Trophoblast cell (in vitro differentiated cells and primary cell): ENCODE measurements at regions not wholly inside any gene's neighbourhood (a gene's known extent, or its start where the extent isn't known, plus 50 kb on each side); places are given as distances from the start of the nearest gene placed in this dataset.

Experiments used
- DNase-seq, 2 donors: peaks; one replicate each; pipeline ENCODE4 v3.0.0-alpha.2; 2016
- H2AFZ ChIP-seq: 2 replicates; pipeline ENCODE4 v1.6.1; 2013; ENCODE audit warnings: low read length, moderate library complexity, mild to moderate bottlenecking; ENCODE audit not compliant: insufficient read depth, poor library complexity
- H2AK5ac ChIP-seq: 2 replicates; pipeline ENCODE4 v1.6.1; 2013; ENCODE audit warnings: mild to moderate bottlenecking, low read length
- H2BK120ac ChIP-seq: 2 replicates; pipeline ENCODE4 v1.6.1; 2013; ENCODE audit warnings: low read length, mild to moderate bottlenecking, moderate library complexity; ENCODE audit not compliant: insufficient read depth, poor library complexity
- H2BK12ac ChIP-seq: 2 replicates; pipeline ENCODE4 v1.6.1; 2013; ENCODE audit warnings: mild to moderate bottlenecking, low read length, moderate library complexity
- H2BK5ac ChIP-seq: 2 replicates; pipeline ENCODE4 v1.6.1; 2013; ENCODE audit warnings: low read length, low read depth, moderate library complexity, mild to moderate bottlenecking; ENCODE audit not compliant: poor library complexity
- H3K14ac ChIP-seq: 2 replicates; pipeline ENCODE4 v1.6.1; 2013; ENCODE audit warnings: mild to moderate bottlenecking, low read length
- H3K18ac ChIP-seq: 2 replicates; pipeline ENCODE4 v1.6.1; 2013; ENCODE audit warnings: mild to moderate bottlenecking, low read length
- H3K23ac ChIP-seq: 2 replicates; pipeline ENCODE4 v1.6.1; 2013; ENCODE audit warnings: low read length
- H3K27ac ChIP-seq: 2 replicates; pipeline ENCODE4 v1.5.1; 2013; ENCODE audit warnings: low read depth, mild to moderate bottlenecking, inconsistent platforms, low read length, moderate library complexity
- H3K27me3 ChIP-seq: 2 replicates; pipeline ENCODE4 v1.6.1; 2013; ENCODE audit warnings: inconsistent platforms, mild to moderate bottlenecking, low read length, moderate library complexity; ENCODE audit not compliant: insufficient read depth
- H3K36me3 ChIP-seq, 2 experiments: 1 replicate in 1 of 2; 2 replicates in 1 of 2; pipeline ENCODE4 v1.6.1; 2013; ENCODE audit warnings: low read length in 2 of 2, mild to moderate bottlenecking in 2 of 2, moderate library complexity in 1 of 2; ENCODE audit not compliant: insufficient read depth in 2 of 2, control insufficient read depth in 1 of 2
- H3K4ac ChIP-seq: 2 replicates; pipeline ENCODE4 v1.6.1; 2013; ENCODE audit warnings: low read depth, mild to moderate bottlenecking, low read length, moderate library complexity
- H3K4me1 ChIP-seq, 2 experiments: 1 replicate in 1 of 2; 2 replicates in 1 of 2; pipeline ENCODE4 v1.6.1; 2013; ENCODE audit warnings: low read length in 2 of 2, mild to moderate bottlenecking in 2 of 2, moderate library complexity in 1 of 2; ENCODE audit not compliant: insufficient read depth in 2 of 2, control insufficient read depth in 1 of 2
- H3K4me2 ChIP-seq: 2 replicates; pipeline ENCODE4 v1.6.1; 2013; ENCODE audit warnings: inconsistent platforms, mild to moderate bottlenecking, low read length, moderate library complexity
- H3K4me3 ChIP-seq: 2 replicates; pipeline ENCODE4 v1.5.1; 2013; ENCODE audit warnings: mild to moderate bottlenecking, low read depth, low read length, inconsistent platforms
- H3K79me1 ChIP-seq: one replicate; pipeline ENCODE4 v1.6.1; 2013; ENCODE audit warnings: low read length
- H3K79me2 ChIP-seq: 2 replicates; pipeline ENCODE4 v1.6.1; 2013; ENCODE audit warnings: low read length, mild to moderate bottlenecking; ENCODE audit not compliant: control insufficient read depth, insufficient read depth, poor library complexity
- H3K9ac ChIP-seq: 2 replicates; pipeline ENCODE4 v1.6.1; 2013; ENCODE audit warnings: mild to moderate bottlenecking, low read length
- H3K9me3 ChIP-seq: 2 replicates; pipeline ENCODE4 v1.6.1; 2013; ENCODE audit warnings: low read depth, mild to moderate bottlenecking, control low read depth, inconsistent platforms, low read length; ENCODE audit not compliant: insufficient read depth
- H4K12ac ChIP-seq: 2 replicates; pipeline ENCODE4 v1.6.1; 2013; ENCODE audit warnings: low read depth, mild to moderate bottlenecking, low read length, moderate library complexity
- H4K8ac ChIP-seq: 2 replicates; pipeline ENCODE4 v1.6.1; 2013; ENCODE audit warnings: low read depth, mild to moderate bottlenecking, low read length, moderate library complexity
- H4K91ac ChIP-seq: one replicate; pipeline ENCODE4 v1.6.1; 2013; ENCODE audit warnings: low read depth, mild to moderate bottlenecking, low read length, moderate library complexity
- WGBS: extraction: QIAGEN DNeasy Blood & Tissue Kit; methylation state at CpG from one replicate; pipeline ENCODE4 v1.1.7; 2013; ENCODE audit warnings: missing lambda C conversion rate; ENCODE audit not compliant: insufficient read length, insufficient coverage; ENCODE audit errors: extremely low coverage; 5-methylcytosine and 5-hydroxymethylcytosine counted together

GRCh38 chr18:4789506-4789905, 334.4 kb upstream of the DLGAP1 start:
- Histone ChIP-seq H2BK120ac (no peak overlapping the region), H3K4me2 (no peak overlapping the region), H2AK5ac (no peak overlapping the region), H3K14ac (no peak overlapping the region), H3K9me3 (peaks cover 2% of the 10 kb centered on the region), H3K27me3 (no peaks in the 10 kb centered on the region), H3K27ac (no peak overlapping the region), H3K4me1 (peaks cover 0 to 2% of the 10 kb centered on the region in 2 experiments), H2BK5ac (no peak overlapping the region), H4K8ac (no peak overlapping the region), H4K12ac (no peak overlapping the region), H3K9ac (no peak overlapping the region), H3K4me3 (no peak overlapping the region), H4K91ac (no peak overlapping the region), H2AFZ (no peak overlapping the region), H3K4ac (no peak overlapping the region), H3K36me3 (no peaks in the 10 kb centered on the region), H2BK12ac (no peak overlapping the region), H3K18ac (no peak overlapping the region), H3K79me1 (no peaks in the 10 kb centered on the region), H3K23ac (no peak overlapping the region), H3K79me2 (no peaks in the 10 kb centered on the region)
- no peak for DNase-seq
- no CpG with 5 or more reads among the region's 1 CpG for WGBS

- Histone ChIP-seq H3K4me2 (no peak overlapping the region), H3K79me1 (no peaks in the 10 kb centered on the region), H3K4me1 (no peaks in the 10 kb centered on the region), H3K27ac (no peak overlapping the region), H3K23ac (no peak overlapping the region), H2BK12ac (no peak overlapping the region), H4K12ac (no peak overlapping the region), H3K79me2 (no peaks in the 10 kb centered on the region), H2BK5ac (no peak overlapping the region), H3K27me3 (no peaks in the 10 kb centered on the region), H4K91ac (no peak overlapping the region), H3K14ac (no peak overlapping the region), H3K9me3 (peaks cover 8% of the 10 kb centered on the region), H3K4ac (no peak overlapping the region), H2AFZ (no peak overlapping the region), H4K8ac (no peak overlapping the region), H3K18ac (no peak overlapping the region), H2AK5ac (no peak overlapping the region), H2BK120ac (no peak overlapping the region), H3K36me3 (no peaks in the 10 kb centered on the region), H3K4me3 (no peak overlapping the region), H3K9ac (no peak overlapping the region)
- no peak for DNase-seq
- WGBS: no CpG with 5 or more reads among the region's 1 CpG
These were observed 326.8 kb upstream of the DLGAP1 start for GRCh38 chr18:4781873-4782272.

- Histone ChIP-seq H2BK120ac (no peak overlapping the region), H3K4me2 (no peak overlapping the region), H2AFZ (no peak overlapping the region), H4K8ac (no peak overlapping the region), H2BK5ac (no peak overlapping the region), H3K27ac (no peak overlapping the region), H3K9ac (no peak overlapping the region), H3K4me3 (no peak overlapping the region), H3K18ac (no peak overlapping the region), H3K4me1 (no peaks in the 10 kb centered on the region), H4K91ac (no peak overlapping the region), H3K4ac (no peak overlapping the region), H4K12ac (no peak overlapping the region), H2BK12ac (no peak overlapping the region), H3K9me3 (no peaks in the 10 kb centered on the region), H2AK5ac (no peak overlapping the region), H3K27me3 (no peaks in the 10 kb centered on the region), H3K14ac (no peak overlapping the region), H3K79me2 (no peaks in the 10 kb centered on the region), H3K79me1 (no peaks in the 10 kb centered on the region), H3K23ac (no peak overlapping the region), H3K36me3 (no peaks in the 10 kb centered on the region)
- no peak for DNase-seq
- no CpG with 5 or more reads among the region's 3 CpGs for WGBS
These were observed 310.3 kb upstream of the DLGAP1 start for GRCh38 chr18:4765401-4765800.

- Histone ChIP-seq H3K27ac (no peak overlapping the region), H2AFZ (no peak overlapping the region), H3K36me3 (no peaks in the 10 kb centered on the region), H3K27me3 (no peaks in the 10 kb centered on the region), H3K4me3 (no peak overlapping the region), H4K12ac (no peak overlapping the region), H3K79me1 (no peaks in the 10 kb centered on the region), H3K4ac (no peak overlapping the region), H3K23ac (no peak overlapping the region), H3K14ac (no peak overlapping the region), H4K91ac (no peak overlapping the region), H4K8ac (no peak overlapping the region), H3K4me2 (no peak overlapping the region), H2BK5ac (no peak overlapping the region), H2BK120ac (no peak overlapping the region), H3K79me2 (no peaks in the 10 kb centered on the region), H3K9me3 (no peaks in the 10 kb centered on the region), H3K9ac (no peak overlapping the region), H3K4me1 (peaks cover 3 to 11% of the 10 kb centered on the region in 2 experiments), H2AK5ac (no peak overlapping the region), H3K18ac (no peak overlapping the region), H2BK12ac (no peak overlapping the region)
- WGBS: no CpG with 5 or more reads among the region's 3 CpGs
- DNase-seq: no peak
These were observed 307.2 kb upstream of the DLGAP1 start for GRCh38 chr18:4762330-4762729.
